Activated CD8-positive, alpha-beta T cell treated with anti-CD3 and anti-CD28 coated beads, Interleukin-2, amount 10 ng/mL, durations not matched to agents 7 days and 5 days (primary cell): ENCODE measurements at regions not wholly inside any gene's neighbourhood (a gene's known extent, or its start where the extent isn't known, plus 50 kb on each side); places are given as distances from the start of the nearest gene placed in this dataset.
A peak's percentile ranks its signal among the peaks of the same experiment; 100 is the strongest.
"Not testable (repeated sequence)": the region's sequence is repeated elsewhere in the genome, so short reads cannot be mapped to it uniquely, and the experiment has no call there.

Experiments
- ATAC-seq: fragments of 150-1000 bp; cut with Tn5 transposase; one replicate; pipeline ENCODE4 v1.10.0; 2021; ENCODE audit warnings: moderate library complexity
- CTCF ChIA-PET: fragments of 350-600 bp; sonication (Branson Sonifier 250); formaldehyde crosslinking; loops from one replicate; lab custom pipeline; 2021; ENCODE audit warnings: antibody characterized with exemption; lab: Charles Lee
- POLR2A ChIA-PET: fragments of 350-600 bp; sonication (Branson Sonifier 250); formaldehyde crosslinking; loops from one replicate; lab custom pipeline; 2021; ENCODE audit warnings: antibody characterized with exemption; lab: Charles Lee
- DNase-seq: peaks from one replicate; pipeline ENCODE4 v3.0.0-alpha.2; 2020
- H3K27ac Mint-ChIP-seq: one replicate; pipeline ENCODE4 v1.8.0; 2021; ENCODE audit warnings: mild to moderate bottlenecking, mixed read lengths
- H3K27me3 Mint-ChIP-seq: one replicate; pipeline ENCODE4 v1.8.0; 2021; ENCODE audit warnings: low read depth, mixed read lengths
- H3K36me3 Mint-ChIP-seq: one replicate; pipeline ENCODE4 v1.8.0; 2021; ENCODE audit warnings: low read depth, mixed read lengths
- H3K4me1 Mint-ChIP-seq: one replicate; pipeline ENCODE4 v1.8.0; 2021; ENCODE audit warnings: low read depth, mixed read lengths
- H3K4me3 Mint-ChIP-seq: one replicate; pipeline ENCODE4 v1.8.0; 2021; ENCODE audit warnings: mild to moderate bottlenecking, mixed read lengths
- H3K9me3 Mint-ChIP-seq: one replicate; pipeline ENCODE4 v1.8.0; 2022; ENCODE audit warnings: mixed read lengths; ENCODE audit not compliant: insufficient read depth

- Mint-ChIP-seq H3K27me3 (no peaks in the 10 kb centered on the region), H3K27ac (no peak overlapping the region), H3K4me3 (no peak overlapping the region), H3K36me3 (no peaks in the 10 kb centered on the region), H3K9me3 (no peaks in the 10 kb centered on the region), H3K4me1 (no peaks in the 10 kb centered on the region)
- ATAC-seq (no peak), DNase-seq (no peak)
- ChIA-PET POLR2A (no interaction called here), CTCF (no interaction called here)
Observed at GRCh38 chr3:193021506-193022010, 103.9 kb upstream of the MB21D2 start.

GRCh38 chr3:193023218-193023617, 105.6 kb upstream of the MB21D2 start:
- POLR2A ChIA-PET: no interaction called here
- CTCF ChIA-PET: no interaction called here
- no peak for DNase-seq

GRCh38 chr3:193028258-193028657, 110.6 kb upstream of the MB21D2 start:
- Mint-ChIP-seq H3K27ac (no peak overlapping the region), H3K27me3 (peaks cover 5% of the 10 kb centered on the region), H3K36me3 (no peaks in the 10 kb centered on the region), H3K9me3 (no peaks in the 10 kb centered on the region), H3K4me3 (no peak overlapping the region), H3K4me1 (peaks cover 10% of the 10 kb centered on the region)
- DNase-seq (no peak), ATAC-seq (no peak)
- POLR2A ChIA-PET: no interaction called here
- CTCF ChIA-PET: no interaction called here

More at GRCh38 chr3:193023218-193023617, 105.6 kb upstream of the MB21D2 start:
- ATAC-seq: no peak
- no peak overlapping the region for H3K4me3 Mint-ChIP-seq
- H3K9me3 Mint-ChIP-seq: no peaks in the 10 kb centered on the region
- no peak overlapping the region for H3K27ac Mint-ChIP-seq
- H3K27me3 Mint-ChIP-seq: peaks cover 3% of the 10 kb centered on the region
- H3K4me1 Mint-ChIP-seq: no peaks in the 10 kb centered on the region
- H3K36me3 Mint-ChIP-seq: no peaks in the 10 kb centered on the region

- CTCF ChIA-PET: no interaction called here
Observed at GRCh38 chr3:193029800-193030199, 112.1 kb upstream of the MB21D2 start.

GRCh38 chr3:193030276-193030675, 112.6 kb upstream of the MB21D2 start:
- Mint-ChIP-seq H3K27me3 (peaks cover 8% of the 10 kb centered on the region), H3K36me3 (no peaks in the 10 kb centered on the region), H3K9me3 (no peaks in the 10 kb centered on the region), H3K4me1 (peaks cover 10% of the 10 kb centered on the region), H3K4me3 (no peak overlapping the region), H3K27ac (no peak overlapping the region)
- CTCF ChIA-PET: no interaction called here
- POLR2A ChIA-PET: no interaction called here
- DNase-seq (no peak), ATAC-seq (no peak)

More at GRCh38 chr3:193029800-193030199, 112.1 kb upstream of the MB21D2 start:
- no peak overlapping the region for H3K4me3 Mint-ChIP-seq
- ATAC-seq (no peak), DNase-seq (no peak)
- POLR2A ChIA-PET: no interaction called here
- H3K27ac Mint-ChIP-seq: no peak overlapping the region
- no peaks in the 10 kb centered on the region for H3K36me3 Mint-ChIP-seq
- peaks cover 8% of the 10 kb centered on the region for H3K27me3 Mint-ChIP-seq
- peaks cover 10% of the 10 kb centered on the region for H3K4me1 Mint-ChIP-seq
- no peaks in the 10 kb centered on the region for H3K9me3 Mint-ChIP-seq

GRCh38 chr3:193031911-193032310, 114.3 kb upstream of the MB21D2 start:
- no peak overlapping the region for H3K4me3 Mint-ChIP-seq
- H3K36me3 Mint-ChIP-seq: no peaks in the 10 kb centered on the region
- ChIA-PET CTCF (no interaction called here), POLR2A (no interaction called here)
- DNase-seq: no peak
- H3K27me3 Mint-ChIP-seq: peaks cover 11% of the 10 kb centered on the region
- no peaks in the 10 kb centered on the region for H3K9me3 Mint-ChIP-seq
- H3K27ac Mint-ChIP-seq: no peak overlapping the region
- no peak for ATAC-seq
- peaks cover 10% of the 10 kb centered on the region for H3K4me1 Mint-ChIP-seq

- H3K4me1 Mint-ChIP-seq: peaks cover 10% of the 10 kb centered on the region
- H3K4me3 Mint-ChIP-seq: no peak overlapping the region
- ATAC-seq (no peak), DNase-seq (no peak)
- H3K27me3 Mint-ChIP-seq: peaks cover 8% of the 10 kb centered on the region
- H3K9me3 Mint-ChIP-seq: no peaks in the 10 kb centered on the region
- H3K27ac Mint-ChIP-seq: no peak overlapping the region
- POLR2A ChIA-PET: no interaction called here
- CTCF ChIA-PET: no interaction called here
- no peaks in the 10 kb centered on the region for H3K36me3 Mint-ChIP-seq
Observed at GRCh38 chr3:193033226-193033780, 115.6 kb upstream of the MB21D2 start.

GRCh38 chr3:193037828-193038227, 120.2 kb upstream of the MB21D2 start:
- ATAC-seq, POLR2A ChIA-PET, H3K36me3 Mint-ChIP-seq, H3K4me3 Mint-ChIP-seq, H3K9me3 Mint-ChIP-seq, H3K27me3 Mint-ChIP-seq, H3K27ac Mint-ChIP-seq, H3K4me1 Mint-ChIP-seq, DNase-seq: not testable (repeated sequence)
- CTCF ChIA-PET: interaction anchor here (2.1 kb wide), 1 partner anchor 220 kb away, joined by 8 read pairs; no protein-coding TSS in a partner anchor

GRCh38 chr3:193039058-193039457, 121.4 kb upstream of the MB21D2 start:
- H3K9me3 Mint-ChIP-seq: no peaks in the 10 kb centered on the region
- peaks cover 5% of the 10 kb centered on the region for H3K4me1 Mint-ChIP-seq
- no peak for ATAC-seq
- H3K4me3 Mint-ChIP-seq: no peak overlapping the region
- ChIA-PET POLR2A (no interaction called here), CTCF (interaction anchor here (1.3 to 2.1 kb wide), 2 partner anchors 222 to 226 kb away, joined by 5 to 8 read pairs; no protein-coding TSS in a partner anchor)
- no peaks in the 10 kb centered on the region for H3K36me3 Mint-ChIP-seq
- DNase-seq: no peak
- H3K27ac Mint-ChIP-seq: no peak overlapping the region
- H3K27me3 Mint-ChIP-seq: peaks cover 6% of the 10 kb centered on the region

GRCh38 chr3:193040836-193041672, 123.4 kb upstream of the MB21D2 start:
- Mint-ChIP-seq H3K27me3 (no peaks in the 10 kb centered on the region), H3K36me3 (no peaks in the 10 kb centered on the region), H3K4me1 (peaks cover 5% of the 10 kb centered on the region), H3K9me3 (no peaks in the 10 kb centered on the region), H3K4me3 (no peak overlapping the region), H3K27ac (no peak overlapping the region)
- ATAC-seq: no peak
- CTCF ChIA-PET: interaction anchor here (0.7 to 3.4 kb wide), 12 partner anchors 9 to 651 kb away, joined by 3 to 116 read pairs (median 4); no protein-coding TSS in a partner anchor
- POLR2A ChIA-PET: no interaction called here
- peak; percentile 22 for DNase-seq

GRCh38 chr3:193046371-193046770, 128.7 kb upstream of the MB21D2 start:
- ChIA-PET CTCF (no interaction called here), POLR2A (no interaction called here)
- H3K36me3 Mint-ChIP-seq: no peaks in the 10 kb centered on the region
- ATAC-seq: no peak
- no peaks in the 10 kb centered on the region for H3K4me1 Mint-ChIP-seq
- H3K27me3 Mint-ChIP-seq: no peaks in the 10 kb centered on the region
- no peak overlapping the region for H3K27ac Mint-ChIP-seq
- no peak overlapping the region for H3K4me3 Mint-ChIP-seq
- no peaks in the 10 kb centered on the region for H3K9me3 Mint-ChIP-seq
- no peak for DNase-seq

GRCh38 chr3:193047461-193047860, 129.8 kb upstream of the MB21D2 start:
- CTCF ChIA-PET, ATAC-seq, H3K27me3 Mint-ChIP-seq, H3K4me3 Mint-ChIP-seq, H3K4me1 Mint-ChIP-seq, DNase-seq, H3K36me3 Mint-ChIP-seq, POLR2A ChIA-PET, H3K27ac Mint-ChIP-seq, H3K9me3 Mint-ChIP-seq: not testable (repeated sequence)
